CD4-positive, CD25-positive, alpha-beta regulatory T cell (primary cell): ENCODE measurements at regions not wholly inside any gene's neighbourhood (a gene's known extent, or its start where the extent isn't known, plus 50 kb on each side); places are given as distances from the start of the nearest gene placed in this dataset.

ENCODE experiments used
- ATAC-seq, 2 donors: fragments of 150-1000 bp; cut with Tn5 transposase; one replicate each; pipeline ENCODE4 v1.10.0; 2021; ENCODE audit warnings: low read depth in 2 of 2, moderate number of reproducible peaks in 2 of 2, moderate library complexity in 1 of 2
- DNase-seq, 3 donors: peaks; one replicate each; pipeline versions ENCODE4 v3.0.0 to v3.0.0-alpha.2; 2012 to 2022; ENCODE audit warnings: mixed read lengths in 1 of 3
- H3K27ac ChIP-seq: one replicate; pipeline ENCODE4 v1.7.0; 2013; ENCODE audit warnings: mild to moderate bottlenecking, low read length; ENCODE audit not compliant: insufficient read depth, poor library complexity, severe bottlenecking
- H3K27me3 ChIP-seq: one replicate; pipeline ENCODE4 v1.7.0; 2013; ENCODE audit warnings: low read length; ENCODE audit not compliant: control insufficient read depth, insufficient read depth
- H3K36me3 ChIP-seq: one replicate; pipeline ENCODE4 v1.7.0; 2013; ENCODE audit warnings: mild to moderate bottlenecking, low read length, moderate library complexity; ENCODE audit not compliant: control insufficient read depth, insufficient read depth
- H3K4me1 ChIP-seq: 2 replicates; pipeline ENCODE4 v1.7.0; 2013; ENCODE audit warnings: mild to moderate bottlenecking, low read length; ENCODE audit not compliant: insufficient read depth, control insufficient read depth, poor library complexity, severe bottlenecking
- H3K4me3 ChIP-seq: one replicate; pipeline ENCODE4 v1.7.0; 2013; ENCODE audit warnings: low read depth, mild to moderate bottlenecking, low read length, moderate library complexity
- H3K9me3 ChIP-seq, 2 experiments: 1 replicate in 1 of 2; 2 replicates in 1 of 2; pipeline ENCODE4 v1.7.0; 2013; ENCODE audit warnings: low read length in 2 of 2, mild to moderate bottlenecking in 1 of 2, moderate library complexity in 1 of 2; ENCODE audit not compliant: control insufficient read depth in 2 of 2
- H3K27ac Mint-ChIP-seq, 3 donors: one replicate each; pipeline ENCODE4 v1.8.0; 2020 to 2022; ENCODE audit warnings: mild to moderate bottlenecking in 3 of 3, mixed read lengths in 3 of 3, moderate library complexity in 2 of 3
- H3K27me3 Mint-ChIP-seq: one replicate; pipeline ENCODE4 v1.8.0; 2022; ENCODE audit warnings: mild to moderate bottlenecking, mixed read lengths
- H3K36me3 Mint-ChIP-seq: one replicate; pipeline ENCODE4 v1.8.0; 2020; ENCODE audit warnings: mixed read lengths
- H3K4me1 Mint-ChIP-seq, 4 donors: one replicate each; pipeline ENCODE4 v1.8.0; 2020 to 2022; ENCODE audit warnings: mixed read lengths in 4 of 4, mild to moderate bottlenecking in 1 of 4
- H3K4me3 Mint-ChIP-seq, 4 donors: one replicate each; pipeline ENCODE4 v1.8.0; 2020 to 2022; ENCODE audit warnings: mild to moderate bottlenecking in 4 of 4, mixed read lengths in 4 of 4, moderate library complexity in 3 of 4
- H3K9me3 Mint-ChIP-seq, 7 donors: one replicate each; pipeline ENCODE4 v1.8.0; 2020 to 2022; ENCODE audit warnings: mixed read lengths in 7 of 7, mild to moderate bottlenecking in 3 of 7, moderate library complexity in 2 of 7

- Histone ChIP-seq H3K27me3 (no peaks in the 10 kb centered on the region), H3K4me3 (no peak overlapping the region), H3K4me1 (no peaks in the 10 kb centered on the region), H3K36me3 (no peaks in the 10 kb centered on the region), H3K9me3 (no peaks in the 10 kb centered on the region), H3K27ac (no peak overlapping the region)
- no peak overlapping the region for H3K4me3 Mint-ChIP-seq
- peaks cover 18% of the 10 kb centered on the region for H3K27me3 Mint-ChIP-seq
- no peaks in the 10 kb centered on the region for H3K36me3 Mint-ChIP-seq
- H3K27ac Mint-ChIP-seq, result no peak overlapping the region
- no peak for ATAC-seq
- H3K4me1 Mint-ChIP-seq, result peaks cover 0 to 4% (median 0%) of the 10 kb centered on the region in 4 donors
- peaks cover 0 to 3% (median 0%) of the 10 kb centered on the region in 7 donors for H3K9me3 Mint-ChIP-seq
- DNase-seq, result no peak
These were observed 172.1 kb downstream of the GADD45G start for GRCh38 chr9:89776795-89777525.

DNA sequence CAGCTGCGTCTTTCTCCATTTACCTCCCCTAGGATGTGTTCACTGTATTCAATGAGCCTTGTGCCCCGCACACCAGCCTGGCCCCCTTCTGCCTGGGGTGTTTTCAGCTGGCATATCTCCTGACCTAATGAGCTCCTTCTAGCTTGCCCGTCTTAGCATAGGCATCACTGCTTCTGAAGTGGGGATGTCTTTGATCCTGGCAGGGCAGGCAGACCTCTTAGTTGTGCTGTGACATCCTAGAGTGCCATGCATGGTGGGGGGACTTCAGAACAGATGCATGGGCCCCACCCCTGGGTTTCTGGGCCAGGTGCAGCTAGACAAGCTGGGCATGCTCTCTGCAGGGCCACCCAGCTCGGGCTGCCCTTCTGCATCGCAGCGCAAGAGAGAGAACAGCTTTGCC lies 172.7 kb downstream of the GADD45G start:
- H3K27ac Mint-ChIP-seq, result no peak overlapping the region
- H3K9me3 Mint-ChIP-seq, result peaks cover 0 to 3% (median 0%) of the 10 kb centered on the region in 7 donors
- no peak overlapping the region for H3K4me3 Mint-ChIP-seq

GRCh38 chr9:89778100-89779090 lies 173.6 kb downstream of the GADD45G start:
- Mint-ChIP-seq H3K4me3 (no peak overlapping the region), H3K4me1 (peaks cover 0 to 4% (median 0%) of the 10 kb centered on the region in 4 donors), H3K9me3 (peaks cover 0 to 3% (median 0%) of the 10 kb centered on the region in 7 donors), H3K27me3 (peaks cover 18% of the 10 kb centered on the region), H3K36me3 (no peaks in the 10 kb centered on the region), H3K27ac (no peak overlapping the region)
- Histone ChIP-seq H3K27ac (no peak overlapping the region), H3K27me3 (no peaks in the 10 kb centered on the region), H3K4me1 (no peaks in the 10 kb centered on the region), H3K4me3 (no peak overlapping the region), H3K36me3 (no peaks in the 10 kb centered on the region), H3K9me3 (no peaks in the 10 kb centered on the region)
- DNase-seq, result no peak
- ATAC-seq, result no peak

More for the DNA sequence above, 172.7 kb downstream of the GADD45G start:
- Mint-ChIP-seq H3K27me3 (peaks cover 18% of the 10 kb centered on the region), H3K4me1 (peaks cover 0 to 4% (median 0%) of the 10 kb centered on the region in 4 donors), H3K36me3 (no peaks in the 10 kb centered on the region)
- Histone ChIP-seq H3K4me1 (no peaks in the 10 kb centered on the region), H3K4me3 (no peak overlapping the region), H3K9me3 (no peaks in the 10 kb centered on the region), H3K36me3 (no peaks in the 10 kb centered on the region), H3K27ac (no peak overlapping the region), H3K27me3 (no peaks in the 10 kb centered on the region)
- ATAC-seq (no peak), DNase-seq (no peak)

DNA sequence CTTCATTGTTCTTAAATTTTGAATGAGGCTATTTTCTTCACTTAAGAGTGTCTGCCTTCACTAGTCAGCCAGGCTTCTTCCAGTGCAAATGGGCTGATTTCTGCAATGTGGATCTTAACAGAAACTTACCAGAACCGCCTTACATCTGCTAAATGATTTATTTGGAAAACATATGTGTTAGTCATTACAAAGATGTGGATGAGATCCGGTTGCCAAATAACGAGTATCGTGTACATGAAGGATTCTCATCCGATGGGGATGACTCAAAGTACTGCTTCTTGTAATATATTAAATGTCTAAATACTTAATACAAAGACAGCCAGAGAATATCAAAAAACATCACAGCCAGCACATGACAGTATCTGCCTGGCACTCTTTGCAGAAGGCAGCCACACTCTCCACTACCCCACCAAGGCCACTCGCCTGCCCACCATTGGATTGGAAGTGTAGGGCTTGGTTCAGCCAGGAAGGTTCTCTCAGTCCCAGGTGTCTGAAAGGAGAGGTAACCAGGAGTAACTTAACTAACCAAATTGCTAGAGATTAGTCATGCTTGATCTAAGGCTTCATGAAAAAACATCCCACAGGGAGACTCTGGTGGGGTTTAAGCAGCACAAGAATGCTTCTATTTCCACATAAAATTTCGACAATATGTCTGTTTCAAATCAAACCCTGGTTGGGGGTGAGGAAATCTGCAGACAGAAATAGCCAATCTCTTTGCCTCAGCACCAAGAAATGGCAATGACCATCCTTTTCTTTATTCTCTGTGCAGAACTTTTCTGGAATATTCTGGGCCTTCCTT lies 174.8 kb downstream of the GADD45G start:
- no peak overlapping the region for H3K4me3 ChIP-seq
- H3K27ac Mint-ChIP-seq, result no peak overlapping the region
- H3K27me3 Mint-ChIP-seq, result peaks cover 23% of the 10 kb centered on the region
- ATAC-seq (no peak), DNase-seq (no peak)
- H3K4me1 ChIP-seq, result no peaks in the 10 kb centered on the region
- no peak overlapping the region for H3K27ac ChIP-seq
- H3K9me3 Mint-ChIP-seq, result peaks cover 0 to 3% (median 0%) of the 10 kb centered on the region in 7 donors
- H3K36me3 ChIP-seq, result no peaks in the 10 kb centered on the region
- H3K27me3 ChIP-seq, result peaks cover 3% of the 10 kb centered on the region
- no peaks in the 10 kb centered on the region for H3K9me3 ChIP-seq
- no peak overlapping the region for H3K4me3 Mint-ChIP-seq
- H3K36me3 Mint-ChIP-seq, result no peaks in the 10 kb centered on the region
- H3K4me1 Mint-ChIP-seq, result peaks cover 0 to 3% (median 0%) of the 10 kb centered on the region in 4 donors

GRCh38 chr9:89780959-89781358 lies 176.1 kb downstream of the GADD45G start:
- no peak for ATAC-seq
- no peak overlapping the region for H3K4me3 Mint-ChIP-seq
- peaks cover 27% of the 10 kb centered on the region for H3K27me3 Mint-ChIP-seq

DNA sequence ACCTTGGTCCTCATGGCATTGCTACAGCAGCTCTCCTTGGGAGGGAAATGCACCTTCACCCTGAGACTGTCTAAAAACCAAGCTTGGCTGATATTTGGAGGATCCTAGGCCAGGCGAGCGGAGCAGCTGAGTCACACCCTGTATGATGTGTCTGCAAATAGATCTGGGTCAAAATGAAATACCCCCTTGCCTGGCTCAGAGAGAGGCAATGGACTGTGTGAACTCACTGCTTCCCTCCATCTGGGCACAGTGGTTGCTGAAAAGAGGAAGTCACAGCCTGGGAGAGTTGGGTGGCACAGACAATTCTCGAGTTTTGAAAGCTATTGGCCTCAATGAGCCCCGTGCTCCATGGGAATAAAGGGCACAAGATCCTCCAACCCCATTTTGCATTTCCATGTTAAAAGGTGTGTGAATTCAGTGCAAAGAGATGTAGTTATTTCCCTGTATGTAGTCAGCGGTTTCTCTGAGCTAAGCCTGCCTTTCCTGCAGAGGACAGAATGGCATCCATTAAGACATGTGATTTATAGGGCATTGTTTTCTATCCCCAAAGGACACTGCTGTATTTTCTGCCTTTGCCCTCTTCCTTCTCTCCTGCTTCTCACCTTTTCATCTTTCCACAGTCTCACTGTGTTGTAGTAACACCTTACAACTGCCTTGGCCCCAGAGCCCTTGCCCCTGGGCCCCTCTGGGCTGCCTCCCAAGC lies 177.2 kb downstream of the GADD45G start:
- H3K36me3 Mint-ChIP-seq, result peaks cover 4% of the 10 kb centered on the region
- H3K36me3 ChIP-seq, result no peaks in the 10 kb centered on the region
- H3K27me3 Mint-ChIP-seq, result peaks cover 23% of the 10 kb centered on the region
- peaks cover 0 to 3% (median 0%) of the 10 kb centered on the region in 4 donors for H3K4me1 Mint-ChIP-seq
- no peak overlapping the region for H3K27ac Mint-ChIP-seq
- no peaks in the 10 kb centered on the region for H3K4me1 ChIP-seq
- H3K9me3 ChIP-seq, result no peaks in the 10 kb centered on the region
- no peak overlapping the region for H3K4me3 Mint-ChIP-seq
- no peak overlapping the region for H3K27ac ChIP-seq
- peaks cover 0 to 3% (median 0%) of the 10 kb centered on the region in 7 donors for H3K9me3 Mint-ChIP-seq
- H3K27me3 ChIP-seq, result peaks cover 5% of the 10 kb centered on the region
- no peak for DNase-seq
- peak; percentile 55 to 67 for ATAC-seq
- no peak overlapping the region for H3K4me3 ChIP-seq

More at GRCh38 chr9:89780959-89781358, 176.1 kb downstream of the GADD45G start:
- H3K4me1 Mint-ChIP-seq, result peaks cover 0 to 3% (median 0%) of the 10 kb centered on the region in 4 donors
- H3K36me3 Mint-ChIP-seq, result peaks cover 4% of the 10 kb centered on the region
- DNase-seq, result no peak
- H3K4me1 ChIP-seq, result no peaks in the 10 kb centered on the region
- H3K27ac Mint-ChIP-seq, result no peak overlapping the region
- H3K4me3 ChIP-seq, result no peak overlapping the region
- H3K9me3 ChIP-seq, result no peaks in the 10 kb centered on the region
- H3K9me3 Mint-ChIP-seq, result peaks cover 0 to 3% (median 0%) of the 10 kb centered on the region in 7 donors
- no peak overlapping the region for H3K27ac ChIP-seq
- H3K27me3 ChIP-seq, result peaks cover 3% of the 10 kb centered on the region
- H3K36me3 ChIP-seq, result no peaks in the 10 kb centered on the region

DNA sequence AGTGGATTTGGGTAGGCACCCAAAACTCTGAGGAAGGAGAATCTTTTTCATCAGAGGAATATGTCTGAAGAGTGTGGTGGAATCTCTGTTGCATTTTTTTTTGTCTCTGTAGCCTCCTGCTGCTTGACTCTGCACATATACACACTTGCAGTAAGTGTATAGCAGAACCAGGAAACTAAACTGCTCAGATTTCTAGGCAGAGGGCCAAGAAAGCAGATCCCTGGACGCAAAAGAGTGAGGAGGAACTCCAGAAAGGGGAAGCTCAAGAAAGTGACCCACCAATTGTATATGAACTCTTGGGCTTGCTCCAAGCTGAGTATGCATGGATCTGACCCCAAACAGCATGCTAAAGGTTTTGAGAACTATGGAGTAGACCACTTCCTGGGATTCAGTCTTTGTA lies 181.8 kb downstream of the GADD45G start:
- H3K27ac ChIP-seq, result no peak overlapping the region
- Mint-ChIP-seq H3K4me3 (no peak overlapping the region), H3K27me3 (peaks cover 13% of the 10 kb centered on the region), H3K27ac (no peak overlapping the region), H3K36me3 (peaks cover 4% of the 10 kb centered on the region), H3K4me1 (peaks cover 0 to 3% (median 1%) of the 10 kb centered on the region in 4 donors), H3K9me3 (peaks cover 0 to 3% (median 0%) of the 10 kb centered on the region in 7 donors)
- peaks cover 5% of the 10 kb centered on the region for H3K27me3 ChIP-seq
- no peaks in the 10 kb centered on the region for H3K4me1 ChIP-seq
- ATAC-seq (no peak), DNase-seq (no peak)
- H3K4me3 ChIP-seq, result no peak overlapping the region
- no peaks in the 10 kb centered on the region for H3K36me3 ChIP-seq
- H3K9me3 ChIP-seq, result no peaks in the 10 kb centered on the region
